Mononuclear cell (primary cell): ENCODE measurements at regions not wholly inside any gene's neighbourhood (a gene's known extent, or its start where the extent isn't known, plus 50 kb on each side); places are given as distances from the start of the nearest gene placed in this dataset.

Source experiments
- H3K27me3 ChIP-seq: 2 replicates; pipeline ENCODE4 v1.6.0; 2011; ENCODE audit warnings: low read length, control low read depth; ENCODE audit not compliant: insufficient read depth
- H3K4me1 ChIP-seq: 2 replicates; pipeline ENCODE4 v1.5.1; 2011; ENCODE audit warnings: mild to moderate bottlenecking, low read length, control low read depth; ENCODE audit not compliant: insufficient read depth
- H3K4me3 ChIP-seq: 2 replicates; pipeline ENCODE4 v1.5.1; 2011; ENCODE audit warnings: mild to moderate bottlenecking, low read length, moderate library complexity
- H3K9me3 ChIP-seq: 2 replicates; pipeline ENCODE4 v1.5.1; 2011; ENCODE audit warnings: low read depth, mild to moderate bottlenecking, control low read depth, low read length

DNA sequence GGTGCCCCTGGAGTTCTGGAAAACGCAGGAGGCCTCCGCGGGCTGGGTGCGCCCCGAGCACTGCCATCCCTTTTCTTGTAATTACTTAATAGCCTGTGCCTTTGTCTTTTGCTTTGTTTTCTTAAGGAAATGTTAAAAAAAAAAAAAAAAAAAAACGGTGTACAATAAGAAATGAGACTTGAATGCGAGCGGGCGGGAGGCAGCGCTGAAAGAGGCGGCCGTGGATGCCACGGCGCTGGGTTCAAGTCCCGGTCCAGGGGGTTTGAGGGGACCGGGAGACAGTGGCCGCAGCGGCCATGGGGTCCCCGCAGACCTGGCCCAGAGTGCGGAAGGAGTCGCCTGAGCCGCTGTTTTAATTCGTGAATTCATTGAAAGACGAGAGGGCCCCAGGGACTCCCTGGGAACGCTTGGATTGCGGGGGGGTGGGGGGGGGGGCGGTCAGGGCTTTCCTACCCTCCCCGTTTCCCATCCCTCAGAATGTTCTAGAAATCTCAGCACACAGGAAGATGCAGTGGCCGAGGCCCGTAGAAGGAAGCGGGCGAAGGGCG is 349.2 kb upstream of the ARGLU1 start:
- peaks cover 17% of the 10 kb centered on the region for H3K4me1 ChIP-seq
- no peaks in the 10 kb centered on the region for H3K9me3 ChIP-seq
- H3K4me3 ChIP-seq = no peak overlapping the region
- H3K27me3 ChIP-seq = peaks cover 8% of the 10 kb centered on the region

DNA sequence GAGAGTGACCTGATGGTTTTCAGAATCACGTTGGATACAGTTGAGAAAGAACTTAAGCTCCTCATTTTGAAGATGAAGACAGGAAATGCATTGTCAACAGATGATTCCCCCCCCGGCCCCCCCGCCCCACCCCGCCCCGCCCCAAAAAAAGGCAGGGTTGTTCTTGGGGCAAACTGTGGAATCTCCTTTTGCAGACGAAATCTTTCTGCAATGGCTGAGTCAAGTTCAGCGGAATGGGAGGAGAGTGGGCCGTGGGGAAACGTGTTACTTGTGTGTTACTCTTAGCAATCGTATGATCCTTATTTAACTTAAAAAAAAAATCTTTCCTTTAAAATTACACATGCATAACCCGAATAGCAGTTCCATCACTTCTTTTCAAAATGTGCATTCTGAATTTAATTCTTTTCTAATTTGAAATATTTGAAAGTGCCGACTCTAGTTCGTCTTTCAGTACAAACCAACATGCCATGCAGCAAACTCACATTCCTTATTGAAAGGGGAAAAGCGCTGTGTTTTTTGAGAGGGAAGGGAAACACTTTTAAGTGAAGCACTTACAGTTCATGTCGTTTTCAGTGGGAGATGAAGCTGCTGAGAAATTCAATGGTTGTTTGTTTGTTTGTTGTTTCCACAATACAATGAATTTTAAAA is 348.5 kb upstream of the ARGLU1 start:
- no peak overlapping the region for H3K4me3 ChIP-seq

DNA sequence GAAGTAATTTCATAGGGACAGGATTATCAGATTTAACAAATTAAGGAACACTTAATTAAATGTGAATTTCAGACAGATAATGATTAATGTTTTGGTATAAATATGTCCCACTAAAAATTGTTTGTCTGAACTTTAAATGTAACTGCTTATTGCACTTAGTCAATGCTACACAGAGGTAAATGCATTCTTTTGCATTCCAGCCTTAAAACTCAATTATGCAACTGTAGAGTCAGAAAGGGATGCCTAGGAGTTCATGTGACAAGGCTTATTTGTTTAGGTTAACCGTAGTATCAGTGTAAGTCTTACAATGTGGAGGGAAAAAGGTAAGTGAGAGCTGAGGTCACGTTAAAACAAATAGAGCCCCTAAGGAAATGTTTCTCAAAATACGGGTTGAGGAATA is 347.2 kb upstream of the ARGLU1 start:
- no peak overlapping the region for H3K4me3 ChIP-seq
- H3K9me3 ChIP-seq = no peaks in the 10 kb centered on the region
- peaks cover 4% of the 10 kb centered on the region for H3K27me3 ChIP-seq
- H3K4me1 ChIP-seq = peaks cover 17% of the 10 kb centered on the region

More for the DNA sequence above, 348.5 kb upstream of the ARGLU1 start:
- Histone ChIP-seq H3K27me3 (peaks cover 8% of the 10 kb centered on the region), H3K4me1 (peaks cover 17% of the 10 kb centered on the region), H3K9me3 (no peaks in the 10 kb centered on the region)

DNA sequence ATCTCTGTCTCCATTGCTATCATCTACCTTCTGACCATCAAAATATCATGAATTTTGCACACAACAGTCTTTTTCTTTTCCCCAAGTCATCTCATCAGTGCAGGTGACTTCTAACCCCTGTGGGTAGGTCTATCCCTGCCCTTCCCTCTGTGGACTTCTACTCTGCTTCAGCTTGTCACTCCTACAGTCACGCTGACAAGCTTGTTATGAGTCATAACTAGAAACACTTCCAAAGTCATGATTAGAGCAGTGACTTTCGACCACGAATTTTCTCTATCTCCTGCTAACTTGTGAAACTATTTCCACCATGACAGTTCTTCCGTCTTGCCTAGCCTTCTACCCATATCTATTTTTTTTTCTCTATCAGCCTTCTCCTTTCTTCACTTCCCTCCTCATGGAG is 343.7 kb upstream of the ARGLU1 start:
- no peaks in the 10 kb centered on the region for H3K9me3 ChIP-seq
- H3K4me3 ChIP-seq = no peak overlapping the region
- H3K27me3 ChIP-seq = no peaks in the 10 kb centered on the region
- no peaks in the 10 kb centered on the region for H3K4me1 ChIP-seq

DNA sequence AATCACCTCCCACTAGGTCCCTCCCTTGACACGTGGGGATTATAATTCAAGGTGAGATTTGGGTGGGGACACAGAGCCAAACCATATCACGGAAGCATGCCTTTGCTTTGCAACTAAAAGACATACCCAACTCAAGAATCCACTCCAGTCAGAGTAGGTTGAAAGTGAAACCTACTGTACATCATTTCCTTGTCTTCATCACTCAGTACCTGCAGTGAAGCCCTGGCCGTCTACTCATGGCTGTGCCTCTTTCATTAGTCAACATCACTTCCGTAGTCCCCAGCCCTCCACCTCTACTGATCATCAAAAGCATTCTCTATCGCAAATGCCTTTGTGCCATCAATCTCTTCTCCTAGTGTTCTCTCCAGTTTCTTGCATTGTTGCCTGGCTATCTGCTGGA is 343.1 kb upstream of the ARGLU1 start:
- Histone ChIP-seq H3K9me3 (no peaks in the 10 kb centered on the region), H3K4me1 (no peaks in the 10 kb centered on the region), H3K4me3 (no peak overlapping the region), H3K27me3 (no peaks in the 10 kb centered on the region)

DNA sequence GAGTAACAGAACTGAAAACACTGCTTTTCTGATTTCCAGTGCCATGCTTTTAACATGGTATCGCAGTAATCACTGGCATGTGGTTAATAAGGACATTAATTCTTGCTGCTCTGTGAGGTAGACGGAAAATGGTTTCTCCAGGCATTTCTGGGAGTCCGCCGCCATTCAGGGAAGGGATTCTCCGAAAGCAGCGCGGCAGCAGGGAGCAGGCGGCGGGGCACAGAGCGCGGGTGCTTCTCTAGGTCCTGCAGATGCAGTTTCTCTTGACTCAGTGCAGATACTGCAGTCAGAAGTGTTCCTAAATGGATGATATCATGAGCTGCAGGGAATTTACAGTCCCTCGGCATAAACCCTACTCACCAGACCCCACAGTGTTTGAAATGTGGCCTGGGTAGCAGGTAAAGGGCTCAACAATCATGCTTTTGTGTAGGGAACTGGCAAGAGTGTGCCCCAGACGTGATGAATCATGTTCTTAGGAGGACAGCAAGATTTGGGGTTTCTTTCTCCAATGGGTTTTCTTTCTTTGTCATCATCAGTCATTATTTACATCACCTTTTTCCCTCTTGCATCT is 338.6 kb upstream of the ARGLU1 start:
- H3K27me3 ChIP-seq = no peaks in the 10 kb centered on the region
- H3K9me3 ChIP-seq = no peaks in the 10 kb centered on the region
- H3K4me1 ChIP-seq = no peaks in the 10 kb centered on the region
- no peak overlapping the region for H3K4me3 ChIP-seq

DNA sequence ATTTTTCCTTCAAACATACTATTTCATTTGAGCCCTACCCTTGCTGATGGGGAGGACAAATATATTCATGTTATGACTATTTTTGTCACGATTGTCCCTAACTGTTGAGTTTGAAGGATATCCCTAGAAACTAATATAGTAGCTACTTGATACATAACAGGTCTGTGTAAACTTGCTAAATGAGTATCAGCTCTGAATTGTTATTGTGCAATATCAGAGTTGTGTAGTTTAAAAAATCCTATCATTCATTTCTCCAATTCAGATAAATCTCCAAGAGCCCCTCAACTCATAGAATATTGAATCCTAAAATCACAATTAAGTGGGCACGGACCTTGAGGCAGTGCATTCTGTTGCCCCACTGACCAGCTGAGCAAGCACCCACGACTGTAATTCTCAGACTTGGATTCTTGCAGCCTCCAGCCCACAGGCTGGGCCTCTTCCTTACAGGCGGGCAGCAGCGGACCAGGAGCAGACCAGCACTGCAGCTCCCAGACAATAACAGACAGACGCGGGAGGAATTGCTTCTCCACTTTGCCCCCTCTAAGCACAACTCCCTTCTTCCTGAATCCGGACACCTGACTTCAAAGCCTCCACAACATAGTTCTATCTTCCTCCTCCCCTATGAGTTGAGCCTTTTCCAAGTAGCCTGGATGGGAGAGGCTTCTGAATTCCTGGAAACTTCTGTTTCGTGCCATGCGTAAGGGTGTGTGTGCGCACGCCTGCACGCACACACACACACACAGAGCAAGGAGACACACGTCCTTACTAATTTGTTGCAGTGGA is 337.6 kb upstream of the ARGLU1 start:
- Histone ChIP-seq H3K4me1 (no peaks in the 10 kb centered on the region), H3K4me3 (no peak overlapping the region), H3K27me3 (no peaks in the 10 kb centered on the region), H3K9me3 (no peaks in the 10 kb centered on the region)

DNA sequence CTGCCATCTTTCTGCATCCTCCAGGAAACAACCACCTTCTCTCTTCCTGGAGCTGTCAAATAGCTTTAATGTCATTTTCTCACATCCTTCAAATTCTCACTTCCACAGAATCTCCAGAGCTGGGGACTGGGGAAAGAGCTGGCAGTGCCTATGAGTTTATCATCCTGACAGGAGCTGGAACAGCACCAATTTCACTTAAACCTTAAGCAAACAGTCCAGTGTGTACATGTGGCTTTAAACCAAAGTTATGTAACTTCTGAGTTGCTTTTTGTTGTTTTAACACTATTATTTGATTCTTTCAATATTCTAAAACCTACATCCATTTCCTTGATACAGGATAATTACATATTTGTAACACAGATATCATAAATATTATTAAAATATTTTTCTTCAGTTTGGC is 331.5 kb upstream of the ARGLU1 start:
- H3K4me3 ChIP-seq = no peak overlapping the region
- no peaks in the 10 kb centered on the region for H3K27me3 ChIP-seq
- H3K9me3 ChIP-seq = no peaks in the 10 kb centered on the region
- no peaks in the 10 kb centered on the region for H3K4me1 ChIP-seq

DNA sequence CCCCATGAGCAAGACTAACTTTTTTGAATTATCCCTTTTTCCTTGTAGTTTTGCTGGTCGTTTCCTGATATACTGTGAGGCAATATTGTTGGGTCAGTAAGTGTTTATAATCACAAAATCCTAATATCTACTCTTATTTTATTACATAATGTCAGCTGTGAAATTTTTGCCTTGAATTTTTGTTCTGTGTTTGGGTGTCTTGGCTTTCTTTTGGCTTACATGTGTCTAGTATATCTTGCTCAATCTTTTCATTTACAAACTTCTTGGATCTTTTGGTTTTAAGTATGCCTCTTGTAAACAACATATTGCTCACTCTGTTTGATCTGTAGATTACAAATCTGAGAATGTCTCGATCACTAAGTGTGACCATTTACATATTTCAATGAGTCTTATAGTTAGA is 330.3 kb upstream of the ARGLU1 start:
- Histone ChIP-seq H3K9me3 (no peaks in the 10 kb centered on the region), H3K27me3 (no peaks in the 10 kb centered on the region), H3K4me1 (no peaks in the 10 kb centered on the region), H3K4me3 (no peak overlapping the region)

DNA sequence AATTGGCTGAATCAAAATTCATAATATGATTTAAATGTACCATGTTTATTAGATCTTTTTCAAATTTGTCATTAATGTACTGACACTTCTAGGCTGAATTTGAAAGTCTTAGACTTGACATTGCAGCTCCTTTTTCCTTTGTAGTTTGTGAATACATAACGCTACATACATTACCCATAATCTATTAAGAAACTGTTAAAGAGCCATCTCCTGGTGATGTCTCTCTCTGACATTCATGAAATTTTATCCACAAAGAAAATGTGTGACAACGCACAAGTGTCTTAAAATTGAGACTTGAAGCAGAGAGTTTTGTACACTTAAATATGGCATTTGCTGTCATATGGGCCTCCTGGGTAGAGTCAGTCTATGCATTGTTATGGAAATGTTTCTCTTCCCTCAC is 320.2 kb upstream of the ARGLU1 start:
- H3K9me3 ChIP-seq = no peaks in the 10 kb centered on the region
- no peak overlapping the region for H3K4me3 ChIP-seq
- H3K27me3 ChIP-seq = no peaks in the 10 kb centered on the region
- H3K4me1 ChIP-seq = no peaks in the 10 kb centered on the region

DNA sequence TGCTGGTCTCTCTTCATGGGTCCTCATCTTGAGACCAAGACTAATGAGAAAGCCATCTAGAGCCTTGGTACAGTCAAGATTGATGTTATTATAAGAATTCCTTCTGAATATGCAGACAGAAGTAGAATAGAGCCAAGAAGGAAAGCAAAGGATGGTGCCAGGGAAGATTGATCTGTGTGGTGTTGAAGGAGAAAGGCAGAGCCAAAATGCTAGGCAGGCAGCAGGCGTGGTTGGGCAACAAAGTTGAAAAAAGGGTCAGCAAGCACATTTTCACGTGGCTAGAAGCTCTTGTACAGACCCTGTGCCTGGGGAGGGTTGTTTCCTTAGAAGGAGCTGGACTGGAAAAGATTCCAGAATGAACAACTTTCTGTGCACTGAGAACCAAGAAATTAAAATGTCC is 319.7 kb upstream of the ARGLU1 start:
- no peaks in the 10 kb centered on the region for H3K9me3 ChIP-seq
- no peaks in the 10 kb centered on the region for H3K27me3 ChIP-seq
- no peak overlapping the region for H3K4me3 ChIP-seq
- H3K4me1 ChIP-seq = no peaks in the 10 kb centered on the region

DNA sequence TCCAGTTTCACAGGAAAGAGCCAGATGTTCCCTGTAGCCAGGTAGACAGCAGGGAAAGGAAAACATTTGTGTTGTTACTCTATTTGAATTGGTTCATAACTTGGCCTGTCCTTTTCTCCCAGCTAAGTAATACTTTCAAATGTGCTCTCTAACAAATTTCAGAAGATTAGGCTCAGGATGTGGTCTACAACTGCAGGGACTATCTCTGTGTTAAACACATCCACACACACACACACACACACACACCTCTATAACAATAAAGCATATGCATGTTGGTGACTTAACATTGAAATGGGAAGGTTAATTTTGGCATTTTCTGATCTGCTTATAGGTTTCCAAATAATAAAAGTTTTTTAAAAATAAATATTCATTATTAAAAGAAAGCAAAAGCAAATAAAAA is 316.0 kb upstream of the ARGLU1 start:
- Histone ChIP-seq H3K9me3 (no peaks in the 10 kb centered on the region), H3K4me1 (no peaks in the 10 kb centered on the region)

DNA sequence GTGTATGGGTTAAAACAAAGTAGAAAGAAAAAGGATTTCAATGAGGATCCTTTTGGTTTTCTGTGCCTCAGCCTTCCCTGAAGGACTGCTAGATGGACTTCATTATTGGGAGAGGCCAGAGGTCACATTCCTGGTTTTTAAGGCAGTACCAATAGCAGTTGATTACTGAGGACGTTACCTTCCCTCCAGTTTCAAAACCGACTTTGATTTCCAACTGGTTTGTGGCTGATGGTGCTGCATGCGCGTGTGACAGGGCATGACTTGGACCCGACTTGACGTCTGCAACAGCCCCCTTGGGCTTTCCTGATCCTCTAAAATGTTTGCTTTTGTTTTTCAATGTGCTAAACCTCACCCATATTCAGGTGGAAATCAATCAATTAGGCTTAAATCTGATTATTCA is 314.3 kb upstream of the ARGLU1 start:
- Histone ChIP-seq H3K27me3 (no peaks in the 10 kb centered on the region), H3K4me1 (no peaks in the 10 kb centered on the region), H3K4me3 (no peak overlapping the region), H3K9me3 (no peaks in the 10 kb centered on the region)

More for the DNA sequence above, 316.0 kb upstream of the ARGLU1 start:
- Histone ChIP-seq H3K27me3 (no peaks in the 10 kb centered on the region), H3K4me3 (no peak overlapping the region)

DNA sequence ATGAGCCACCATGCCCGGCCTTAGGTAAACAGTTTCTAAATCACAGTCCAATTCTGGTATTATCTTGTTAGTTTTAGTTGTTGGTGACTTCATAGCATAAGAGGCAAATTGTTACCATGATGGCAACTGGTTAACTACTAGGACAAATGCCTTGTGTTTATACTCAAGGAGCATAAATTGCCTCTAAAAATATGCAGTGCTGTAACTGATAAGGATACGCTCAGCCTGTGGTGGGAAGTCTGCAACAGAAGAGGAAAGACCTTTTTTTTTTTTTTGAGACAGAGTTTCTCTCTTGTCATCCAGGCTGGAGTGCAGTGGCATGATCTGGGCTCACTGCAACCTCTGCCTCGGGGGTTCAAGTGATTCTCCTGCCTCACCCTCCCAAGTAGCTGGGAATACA is 311.9 kb upstream of the ARGLU1 start:
- H3K4me1 ChIP-seq = no peaks in the 10 kb centered on the region
- H3K9me3 ChIP-seq = no peaks in the 10 kb centered on the region
- H3K27me3 ChIP-seq = no peaks in the 10 kb centered on the region
- no peak overlapping the region for H3K4me3 ChIP-seq

DNA sequence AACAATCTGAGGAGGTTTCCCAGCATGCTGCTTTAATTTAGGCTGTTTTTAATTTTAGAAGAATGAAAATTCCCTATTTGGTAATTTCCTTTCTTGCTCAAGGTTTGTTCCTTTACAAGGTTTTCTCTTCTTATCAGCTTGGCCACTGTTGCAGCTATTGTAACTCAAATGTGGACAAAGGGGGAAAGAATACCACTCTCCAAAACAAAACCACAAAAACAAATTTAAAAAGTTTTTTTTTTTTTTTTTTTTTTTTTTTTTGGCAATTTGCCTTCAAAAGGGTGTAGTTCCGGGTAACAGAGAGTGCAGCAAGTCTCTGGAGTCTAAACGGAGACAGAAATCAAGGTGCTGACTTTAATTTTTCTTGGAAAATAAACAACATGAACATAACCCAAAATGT is 306.4 kb upstream of the ARGLU1 start:
- Histone ChIP-seq H3K9me3 (no peaks in the 10 kb centered on the region), H3K4me1 (no peaks in the 10 kb centered on the region), H3K27me3 (no peaks in the 10 kb centered on the region)

More for the DNA sequence above, 306.4 kb upstream of the ARGLU1 start:
- no peak overlapping the region for H3K4me3 ChIP-seq
